Activated naive CD8-positive, alpha-beta T cell (primary cell): ENCODE measurements at regions not wholly inside any gene's neighbourhood (a gene's known extent, or its start where the extent isn't known, plus 50 kb on each side); places are given as distances from the start of the nearest gene placed in this dataset.

ENCODE experiments used
- H3K27ac Mint-ChIP-seq: one replicate; pipeline ENCODE4 v1.8.0; 2021; ENCODE audit warnings: mixed read lengths
- H3K27me3 Mint-ChIP-seq: one replicate; pipeline ENCODE4 v1.8.0; 2021; ENCODE audit warnings: mixed read lengths
- H3K36me3 Mint-ChIP-seq: one replicate; pipeline ENCODE4 v1.8.0; 2021; ENCODE audit warnings: mixed read lengths
- H3K4me1 Mint-ChIP-seq: one replicate; pipeline ENCODE4 v1.8.0; 2021; ENCODE audit warnings: low read depth, mixed read lengths
- H3K4me3 Mint-ChIP-seq: one replicate; pipeline ENCODE4 v1.8.0; 2021; ENCODE audit warnings: mild to moderate bottlenecking, mixed read lengths
- H3K9me3 Mint-ChIP-seq: one replicate; pipeline ENCODE4 v1.8.0; 2021; ENCODE audit warnings: low read depth, mixed read lengths

- peaks cover 9% of the 10 kb centered on the region for H3K9me3 Mint-ChIP-seq
These were observed 428.7 kb downstream of the SUCLA2 start for GRCh38 chr13:47572375-47572774.

GRCh38 chr13:47564041-47564440, 437.0 kb downstream of the SUCLA2 start:
- peaks cover 9% of the 10 kb centered on the region for H3K9me3 Mint-ChIP-seq
- H3K4me3 Mint-ChIP-seq, result no peak overlapping the region
- no peak overlapping the region for H3K27ac Mint-ChIP-seq
- H3K36me3 Mint-ChIP-seq, result no peaks in the 10 kb centered on the region
- peaks cover 1% of the 10 kb centered on the region for H3K27me3 Mint-ChIP-seq
- no peaks in the 10 kb centered on the region for H3K4me1 Mint-ChIP-seq

More at GRCh38 chr13:47572375-47572774, 428.7 kb downstream of the SUCLA2 start:
- Mint-ChIP-seq H3K4me3 (no peak overlapping the region), H3K36me3 (no peaks in the 10 kb centered on the region), H3K27ac (no peak overlapping the region), H3K27me3 (no peaks in the 10 kb centered on the region), H3K4me1 (no peaks in the 10 kb centered on the region)

GRCh38 chr13:47556703-47557102, 444.4 kb downstream of the SUCLA2 start:
- Mint-ChIP-seq H3K27ac (no peak overlapping the region), H3K9me3 (no peaks in the 10 kb centered on the region), H3K27me3 (peaks cover 1% of the 10 kb centered on the region), H3K36me3 (no peaks in the 10 kb centered on the region), H3K4me1 (no peaks in the 10 kb centered on the region), H3K4me3 (no peak overlapping the region)

- H3K4me3 Mint-ChIP-seq, result no peak overlapping the region
- no peaks in the 10 kb centered on the region for H3K9me3 Mint-ChIP-seq
- no peak overlapping the region for H3K27ac Mint-ChIP-seq
- no peaks in the 10 kb centered on the region for H3K4me1 Mint-ChIP-seq
- peaks cover 5% of the 10 kb centered on the region for H3K27me3 Mint-ChIP-seq
- no peaks in the 10 kb centered on the region for H3K36me3 Mint-ChIP-seq
These were observed 445.8 kb downstream of the SUCLA2 start for GRCh38 chr13:47555235-47555634.

- Mint-ChIP-seq H3K4me1 (no peaks in the 10 kb centered on the region), H3K27me3 (peaks cover 5% of the 10 kb centered on the region), H3K27ac (no peak overlapping the region), H3K4me3 (no peak overlapping the region), H3K9me3 (no peaks in the 10 kb centered on the region), H3K36me3 (no peaks in the 10 kb centered on the region)
These were observed 447.6 kb downstream of the SUCLA2 start for GRCh38 chr13:47553329-47553977.

GRCh38 chr13:47549219-47549752, 451.8 kb downstream of the SUCLA2 start:
- Mint-ChIP-seq H3K4me3 (no peak overlapping the region), H3K27me3 (peaks cover 5% of the 10 kb centered on the region), H3K27ac (no peak overlapping the region), H3K36me3 (no peaks in the 10 kb centered on the region), H3K9me3 (no peaks in the 10 kb centered on the region), H3K4me1 (no peaks in the 10 kb centered on the region)

GRCh38 chr13:47548294-47548840, 452.7 kb downstream of the SUCLA2 start:
- Mint-ChIP-seq H3K4me1 (no peaks in the 10 kb centered on the region), H3K27ac (no peak overlapping the region), H3K4me3 (no peak overlapping the region), H3K9me3 (no peaks in the 10 kb centered on the region), H3K27me3 (peaks cover 5% of the 10 kb centered on the region), H3K36me3 (no peaks in the 10 kb centered on the region)

- Mint-ChIP-seq H3K4me3 (no peak overlapping the region), H3K36me3 (no peaks in the 10 kb centered on the region), H3K4me1 (no peaks in the 10 kb centered on the region), H3K27ac (no peak overlapping the region), H3K27me3 (peaks cover 3% of the 10 kb centered on the region), H3K9me3 (peaks cover under 1% of the 10 kb centered on the region)
These were observed 454.5 kb downstream of the SUCLA2 start for GRCh38 chr13:47546391-47547225.

GRCh38 chr13:47545201-47546024, 455.7 kb downstream of the SUCLA2 start:
- no peak overlapping the region for H3K4me3 Mint-ChIP-seq
- no peak overlapping the region for H3K27ac Mint-ChIP-seq
- no peaks in the 10 kb centered on the region for H3K27me3 Mint-ChIP-seq
- no peaks in the 10 kb centered on the region for H3K4me1 Mint-ChIP-seq
- peaks cover 2% of the 10 kb centered on the region for H3K9me3 Mint-ChIP-seq
- no peaks in the 10 kb centered on the region for H3K36me3 Mint-ChIP-seq

- peaks cover 6% of the 10 kb centered on the region for H3K27me3 Mint-ChIP-seq
- peaks cover 7% of the 10 kb centered on the region for H3K9me3 Mint-ChIP-seq
- H3K4me1 Mint-ChIP-seq, result no peaks in the 10 kb centered on the region
- no peak overlapping the region for H3K4me3 Mint-ChIP-seq
- H3K36me3 Mint-ChIP-seq, result no peaks in the 10 kb centered on the region
- H3K27ac Mint-ChIP-seq, result no peak overlapping the region
These were observed 461.8 kb downstream of the SUCLA2 start for GRCh38 chr13:47539317-47539716.

- Mint-ChIP-seq H3K36me3 (no peaks in the 10 kb centered on the region), H3K27me3 (peaks cover 4% of the 10 kb centered on the region), H3K4me1 (no peaks in the 10 kb centered on the region), H3K4me3 (no peak overlapping the region), H3K27ac (no peak overlapping the region), H3K9me3 (no peaks in the 10 kb centered on the region)
These were observed 477.3 kb downstream of the SUCLA2 start for GRCh38 chr13:47523771-47524170.

- Mint-ChIP-seq H3K4me1 (no peaks in the 10 kb centered on the region), H3K4me3 (no peak overlapping the region), H3K36me3 (no peaks in the 10 kb centered on the region), H3K27ac (no peak overlapping the region), H3K9me3 (no peaks in the 10 kb centered on the region), H3K27me3 (peaks cover 4% of the 10 kb centered on the region)
These were observed 479.1 kb downstream of the SUCLA2 start for GRCh38 chr13:47521890-47522487.

GRCh38 chr13:47519626-47520025, 481.4 kb downstream of the SUCLA2 start:
- H3K27me3 Mint-ChIP-seq, result no peaks in the 10 kb centered on the region
- no peaks in the 10 kb centered on the region for H3K9me3 Mint-ChIP-seq
- H3K4me1 Mint-ChIP-seq, result no peaks in the 10 kb centered on the region
- H3K27ac Mint-ChIP-seq, result no peak overlapping the region
- no peaks in the 10 kb centered on the region for H3K36me3 Mint-ChIP-seq
- no peak overlapping the region for H3K4me3 Mint-ChIP-seq

GRCh38 chr13:47518530-47518929, 482.5 kb downstream of the SUCLA2 start:
- Mint-ChIP-seq H3K27ac (no peak overlapping the region), H3K36me3 (no peaks in the 10 kb centered on the region), H3K9me3 (no peaks in the 10 kb centered on the region), H3K4me1 (no peaks in the 10 kb centered on the region), H3K27me3 (no peaks in the 10 kb centered on the region), H3K4me3 (no peak overlapping the region)
